HCT116 (cell line): ENCODE measurements at regions not wholly inside any gene's neighbourhood (a gene's known extent, or its start where the extent isn't known, plus 50 kb on each side); places are given as distances from the start of the nearest gene placed in this dataset.

Source experiments
- ATAC-seq: fragments of 200-7000 bp; cut with Tn5 transposase; 2 replicates; pipeline ENCODE4 v1.9.1; 2020; ENCODE audit warnings: mild to moderate bottlenecking, moderate library complexity
- BruUV-seq: library from RNA; stranded (reverse); fragments of 400-500 nt; replicated peaks from 2 replicates; lab custom pipeline; 2021; lab: Mats Ljungman, UMichigan
- CTCF ChIA-PET: fragments of 300-600 bp; sonication (Branson Sonifier 250); formaldehyde crosslinking; loops from one replicate; lab custom pipeline; 2021; ENCODE audit warnings: antibody characterized with exemption; lab: Charles Lee
- POLR2A ChIA-PET: fragments of 300-600, 350-600 bp; sonication (Branson Sonifier 250); formaldehyde crosslinking; loops from one replicate; lab custom pipeline; 2021; ENCODE audit warnings: antibody characterized with exemption; lab: Charles Lee
- RAD21 ChIA-PET, 2 experiments: fragments of 300-600 bp; sonication (Branson Sonifier 250); formaldehyde crosslinking; loops; one replicate each; lab custom pipeline; 2023; ENCODE audit warnings: low total read pairs in 2 of 2; ENCODE audit not compliant: uncharacterized antibody in 2 of 2, unreplicated experiment in 2 of 2, low non-redundant PET in 1 of 2; lab: Charles Lee
- DNase-seq: peaks from one replicate; pipeline ENCODE4 v3.0.0-alpha.2; 2010; ENCODE audit warnings: low read depth, low spot score
- H2AFZ ChIP-seq: fragments of 200-600 bp; shearing (Covaris generic), sonication (generic); 2 replicates; pipeline ENCODE4 v1.6.1; 2017; ENCODE audit warnings: low read depth, mixed run types, mixed read lengths, antibody characterized with exemption, low read length; ENCODE audit not compliant: poor library complexity, severe bottlenecking
- H3K27ac ChIP-seq: 2 replicates; pipeline ENCODE4 v1.5.1; 2012; ENCODE audit warnings: low read depth, low read length
- H3K27me3 ChIP-seq: fragments of 200-600 bp; sonication (generic); 2 replicates; pipeline ENCODE4 v1.6.1; 2016; ENCODE audit warnings: mixed run types, low read length, mixed read lengths; ENCODE audit not compliant: insufficient read depth
- H3K36me3 ChIP-seq, 2 experiments: fragments of 200-500 bp in 1 of 2; fragments of 200-600 bp in 1 of 2; sonication (Bioruptor generic) in 1 of 2; sonication (generic) in 1 of 2; 2 replicates each; pipeline versions ENCODE4 v1.5.1 to v1.6.1; 2014 to 2016; ENCODE audit warnings: low read length in 2 of 2, inconsistent platforms in 1 of 2, mixed read lengths in 1 of 2, mixed run types in 1 of 2; ENCODE audit not compliant: insufficient read depth in 2 of 2, control insufficient read depth in 1 of 2
- H3K4me1 ChIP-seq, 2 experiments: fragments of 200-600 bp in 1 of 2; sonication (generic) in 1 of 2; 2 replicates each; pipeline versions ENCODE4 v1.5.1 to v1.6.1; 2012 to 2017; ENCODE audit warnings: low read length in 2 of 2, inconsistent platforms in 1 of 2, mild to moderate bottlenecking in 1 of 2, mixed read lengths in 1 of 2, mixed run types in 1 of 2, moderate library complexity in 1 of 2; ENCODE audit not compliant: insufficient read depth in 2 of 2, control insufficient read depth in 1 of 2
- H3K4me2 ChIP-seq: fragments of 200-600 bp; sonication (generic); 2 replicates; pipeline ENCODE4 v1.6.1; 2017; ENCODE audit warnings: mixed run types, low read length, mixed read lengths
- H3K4me3 ChIP-seq, 2 experiments: fragments of 200-600 bp in 1 of 2; sonication (generic) in 1 of 2; replicated peaks in 1 of 2; 2 replicates each; pipeline ENCODE4 v1.5.1; 2011 to 2016; ENCODE audit warnings: low read length in 2 of 2, control low read depth in 1 of 2, low read depth in 1 of 2, mild to moderate bottlenecking in 1 of 2, mixed read lengths in 1 of 2, mixed run types in 1 of 2
- H3K79me2 ChIP-seq: fragments of 200-600 bp; sonication (generic); 2 replicates; pipeline ENCODE4 v1.6.1; 2017; ENCODE audit warnings: mild to moderate bottlenecking, mixed run types, low read length, moderate library complexity, mixed read lengths; ENCODE audit not compliant: insufficient read depth
- H3K9ac ChIP-seq: fragments of 200-600 bp; sonication (generic); 2 replicates; pipeline ENCODE4 v1.6.1; 2016; ENCODE audit warnings: low read length, mixed read lengths
- H3K9me2 ChIP-seq: fragments of 200-600 bp; sonication (generic), shearing (Covaris generic); 2 replicates; pipeline ENCODE4 v1.6.1; 2017; ENCODE audit warnings: mixed run types, mild to moderate bottlenecking, moderate library complexity; ENCODE audit not compliant: insufficient read depth
- H3K9me3 ChIP-seq, 2 experiments: fragments of 200-500 bp in 1 of 2; fragments of 200-600 bp in 1 of 2; sonication (Bioruptor generic) in 1 of 2; sonication (generic) in 1 of 2; 2 replicates each; pipeline ENCODE4 v1.6.1; 2014 to 2017; ENCODE audit warnings: low read length in 2 of 2, mixed read lengths in 2 of 2, inconsistent platforms in 1 of 2, low read depth in 1 of 2, mild to moderate bottlenecking in 1 of 2, mixed run types in 1 of 2, moderate library complexity in 1 of 2; ENCODE audit not compliant: control insufficient read depth in 1 of 2, insufficient read depth in 1 of 2
- H4K20me1 ChIP-seq: fragments of 200-600 bp; sonication (generic), shearing (Covaris generic); 2 replicates; pipeline ENCODE4 v1.6.1; 2017; ENCODE audit warnings: mixed run types, mild to moderate bottlenecking, moderate library complexity; ENCODE audit not compliant: insufficient read depth
- ATF3 ChIP-seq: IDR thresholded peaks from 2 replicates; pipeline ENCODE4 v1.6.1; 2012
- CEBPB ChIP-seq: IDR thresholded peaks from 2 replicates; pipeline ENCODE4 v1.6.1; 2012; ENCODE audit warnings: low read depth
- CTCF ChIP-seq, 3 experiments: fragments of 200-600 bp in 1 of 3; sonication (generic) in 1 of 3; IDR thresholded peaks in 2 of 3; conservative IDR thresholded peaks in 1 of 3; 2 replicates each; pipeline ENCODE4 v1.5.1; 2012 to 2017; ENCODE audit warnings: low read depth in 2 of 3, low read length in 2 of 3, antibody characterized with exemption in 1 of 3, borderline replicate concordance in 1 of 3, control low read depth in 1 of 3, mild to moderate bottlenecking in 1 of 3, mixed read lengths in 1 of 3, mixed run types in 1 of 3, moderate library complexity in 1 of 3; ENCODE audit not compliant: insufficient read depth in 1 of 3
- ELF1 ChIP-seq: IDR thresholded peaks from 2 replicates; pipeline ENCODE4 v1.6.1; 2012; ENCODE audit warnings: low read depth, borderline replicate concordance
- EZH2 ChIP-seq: fragments of 200-600 bp; sonication (generic); IDR thresholded peaks from 2 replicates; pipeline ENCODE4 v1.6.1; 2017; ENCODE audit warnings: antibody characterized with exemption, mixed run types
- FOSL1 ChIP-seq: IDR thresholded peaks from 2 replicates; pipeline ENCODE4 v1.6.1; 2012; ENCODE audit warnings: low read depth
- JUND ChIP-seq: IDR thresholded peaks from 2 replicates; pipeline ENCODE4 v1.6.1; 2012
- REST ChIP-seq: IDR thresholded peaks from 2 replicates; pipeline ENCODE4 v1.6.1; 2012; ENCODE audit warnings: low read depth
- SIN3A ChIP-seq: IDR thresholded peaks from 2 replicates; pipeline ENCODE4 v1.6.1; 2012; ENCODE audit warnings: low read depth
- SRF ChIP-seq: IDR thresholded peaks from 2 replicates; pipeline ENCODE4 v1.6.1; 2012; ENCODE audit warnings: low read depth
- TCF7L2 ChIP-seq: IDR thresholded peaks from 2 replicates; pipeline ENCODE4 v1.7.0; 2011; ENCODE audit warnings: borderline replicate concordance, inconsistent platforms; ENCODE audit not compliant: insufficient read depth, insufficient read length; ENCODE audit errors: extremely low read depth
- YY1 ChIP-seq: IDR thresholded peaks from 2 replicates; pipeline ENCODE4 v1.6.1; 2011; ENCODE audit warnings: low read length, low read depth, moderate library complexity, mild to moderate bottlenecking; ENCODE audit not compliant: insufficient replicate concordance; ENCODE audit errors: extremely low read depth
- ZBTB33 ChIP-seq: IDR thresholded peaks from 2 replicates; pipeline ENCODE4 v1.6.1; 2011; ENCODE audit warnings: mild to moderate bottlenecking, low read length, moderate library complexity; ENCODE audit not compliant: insufficient replicate concordance; ENCODE audit errors: extremely low read depth
- ZFX ChIP-seq: fragments of 450-650 bp; IDR thresholded peaks from 2 replicates; pipeline ENCODE4 v1.6.1; 2017
- ZNF274 ChIP-seq: fragments of 200-500 bp; sonication (Bioruptor generic); IDR thresholded peaks from 2 replicates; pipeline ENCODE4 v1.6.1; 2014; ENCODE audit warnings: mild to moderate bottlenecking, low read depth, low read length, inconsistent platforms
- intact Hi-C: fragments of 100-400 bp; cut with micrococcal nuclease; formaldehyde crosslinking; loops from 2 replicates; pipeline ENCODE4 v1.10.0; 2022

- H3K79me2 ChIP-seq: no peaks in the 10 kb centered on the region
- BruUV-seq: TSS peak; percentile 99
- no peaks in the 10 kb centered on the region for H4K20me1 ChIP-seq
- CTCF ChIA-PET: no interaction called here
- intact Hi-C loops: loop anchor here (5.0 kb wide), 1 partner anchor 418 kb away; the partner anchor contains the start of gene CDYL
- peak; percentile 20 for ATAC-seq
- H3K4me2 ChIP-seq: peak overlapping the region; percentile 69
- H3K9me2 ChIP-seq: no peaks in the 10 kb centered on the region
- H3K4me3 ChIP-seq: peak overlapping the region in 1 of 2 experiments; percentile 39; a peak in 1 of 4 replicates
- peaks cover 26 to 46% of the 10 kb centered on the region in 2 experiments for H3K4me1 ChIP-seq
- no peaks in the 10 kb centered on the region for H3K9me3 ChIP-seq
- no peak for TF ChIP-seq TCF7L2
- no peak for TF ChIP-seq CEBPB
- no peak for TF ChIP-seq ZFX
- no peak for TF ChIP-seq ZBTB33
- no peak for TF ChIP-seq EZH2
- no peak for TF ChIP-seq SRF
- TF ChIP-seq SIN3A: no peak
- TF ChIP-seq REST: no peak
- no peak for TF ChIP-seq ZNF274
- TF ChIP-seq CTCF (IDR thresholded peaks at IDR 0.05 in 2 of 3, conservative IDR thresholded peaks at IDR 0.05 in 1 of 3; ENCODE audit: borderline replicate concordance in 1 of 3, insufficient read depth in 1 of 3, low read depth in 2 of 3, low read length in 2 of 3): no peak
- TF ChIP-seq ELF1: no peak
- no peak for TF ChIP-seq ATF3
- TF ChIP-seq FOSL1: no peak
- TF ChIP-seq YY1: no peak
- TF ChIP-seq JUND: no peak
- H2AFZ ChIP-seq: peak overlapping the region; percentile 8
- peak overlapping the region; percentile 69 for H3K27ac ChIP-seq
- no peaks in the 10 kb centered on the region for H3K36me3 ChIP-seq
- DNase-seq: no peak
- peak overlapping the region; percentile 59 for H3K9ac ChIP-seq
- RAD21 ChIA-PET: no interaction called here
- H3K27me3 ChIP-seq: no peaks in the 10 kb centered on the region
- POLR2A ChIA-PET: interaction anchor here (1.0 kb wide), 2 partner anchors 45 to 338 kb away, joined by 3 read pairs; a partner anchor contains a TSS
Measured at GRCh38 chr6:4359108-4359730, 223.8 kb upstream of the ECI2 start.
